Fibroblast of lung (primary cell): ENCODE measurements at regions not wholly inside any gene's neighbourhood (a gene's known extent, or its start where the extent isn't known, plus 50 kb on each side); places are given as distances from the start of the nearest gene placed in this dataset.
A peak's percentile ranks its signal among the peaks of the same experiment; 100 is the strongest.

ENCODE experiments used
- DNase-seq, 2 donors: peaks; one replicate each; pipeline versions ENCODE4 v3.0.0 to v3.0.0-alpha.2; 2010; ENCODE audit warnings: low read depth in 2 of 2
- H2AFZ ChIP-seq: 2 replicates; pipeline ENCODE4 v1.5.1; 2012; ENCODE audit warnings: low read length, control low read depth, inconsistent platforms
- H3K27ac ChIP-seq: 2 replicates; pipeline ENCODE4 v1.5.1; 2011; ENCODE audit warnings: low read length, control low read depth; ENCODE audit not compliant: insufficient read depth
- H3K27me3 ChIP-seq: 2 replicates; pipeline ENCODE4 v1.5.1; 2011; ENCODE audit warnings: mild to moderate bottlenecking, low read length; ENCODE audit not compliant: control insufficient read depth, insufficient read depth
- H3K36me3 ChIP-seq: 2 replicates; pipeline ENCODE4 v1.5.1; 2011; ENCODE audit warnings: low read length; ENCODE audit not compliant: control insufficient read depth, insufficient read depth
- H3K4me1 ChIP-seq: 2 replicates; pipeline ENCODE4 v1.5.1; 2011; ENCODE audit warnings: low read length; ENCODE audit not compliant: control insufficient read depth, insufficient read depth; ENCODE audit errors: extremely low read depth
- H3K4me2 ChIP-seq: 2 replicates; pipeline ENCODE4 v1.5.1; 2011; ENCODE audit warnings: low read length, control low read depth; ENCODE audit not compliant: insufficient read depth; ENCODE audit errors: extremely low read depth
- H3K4me3 ChIP-seq, 4 experiments: fragments of 200-600 bp in 1 of 4; sonication (generic) in 1 of 4; replicated peaks in 1 of 4; 2 replicates each; pipeline ENCODE4 v1.5.1; 2011 to 2016; ENCODE audit warnings: low read length in 4 of 4, low read depth in 3 of 4, mild to moderate bottlenecking in 3 of 4, control low read depth in 2 of 4, inconsistent platforms in 1 of 4, mixed read lengths in 1 of 4; ENCODE audit not compliant: insufficient read depth in 1 of 4; ENCODE audit errors: control extremely low read depth in 1 of 4
- H3K79me2 ChIP-seq: 2 replicates; pipeline ENCODE4 v1.5.1; 2012; ENCODE audit warnings: mild to moderate bottlenecking, low read length, inconsistent platforms; ENCODE audit not compliant: control insufficient read depth, insufficient read depth
- H3K9ac ChIP-seq: 2 replicates; pipeline ENCODE4 v1.5.1; 2011; ENCODE audit warnings: mild to moderate bottlenecking, low read length, control low read depth; ENCODE audit not compliant: insufficient read depth
- H3K9me3 ChIP-seq: 2 replicates; pipeline ENCODE4 v1.5.1; 2012; ENCODE audit warnings: low read depth, low read length; ENCODE audit not compliant: control insufficient read depth, insufficient read depth
- H4K20me1 ChIP-seq: 2 replicates; pipeline ENCODE4 v1.5.1; 2011; ENCODE audit warnings: low read length; ENCODE audit not compliant: control insufficient read depth, insufficient read depth; ENCODE audit errors: extremely low read depth
- CTCF ChIP-seq, 2 donors: IDR thresholded peaks in 1 of 2; conservative IDR thresholded peaks in 1 of 2; 1 replicate in 1 of 2; 2 replicates in 1 of 2; pipeline ENCODE4 v1.5.1; 2011 to 2012; ENCODE audit warnings: low read length in 2 of 2, control low read depth in 1 of 2, inconsistent platforms in 1 of 2, low read depth in 1 of 2, mild to moderate bottlenecking in 1 of 2
- EZH2 ChIP-seq: IDR thresholded peaks from 2 replicates; pipeline ENCODE4 v1.5.1; 2012; ENCODE audit warnings: low read length, control low read depth, mild to moderate bottlenecking; ENCODE audit errors: missing control alignments

DNA sequence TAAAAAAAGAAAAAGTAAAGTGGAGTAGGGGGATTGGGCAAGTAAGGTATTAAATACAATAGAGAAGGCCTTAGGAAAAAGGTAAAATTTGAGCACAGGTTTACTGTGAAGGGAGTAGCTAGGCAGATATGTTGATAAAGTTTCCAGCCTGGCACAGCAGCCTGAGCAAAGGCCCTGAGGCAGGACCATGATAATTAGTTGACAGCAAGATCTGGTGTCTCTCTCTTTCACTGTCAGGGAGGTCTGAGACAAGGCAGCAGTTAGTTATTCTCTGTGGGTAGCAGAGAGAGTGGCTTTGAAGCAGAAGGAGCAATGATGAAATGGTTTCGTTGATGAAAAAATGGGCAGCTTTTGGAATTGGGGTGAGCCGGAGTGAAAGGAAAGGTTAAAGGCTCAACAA is 119.5 kb downstream of the KDR start:
- H3K9ac ChIP-seq: no peak overlapping the region
- no peak overlapping the region for H3K27ac ChIP-seq
- no peaks in the 10 kb centered on the region for H3K36me3 ChIP-seq
- no peaks in the 10 kb centered on the region for H3K9me3 ChIP-seq
- no peaks in the 10 kb centered on the region for H4K20me1 ChIP-seq
- no peak overlapping the region for H3K4me2 ChIP-seq
- TF ChIP-seq CTCF (conservative IDR thresholded peaks at IDR 0.05 in 1 of 2, IDR thresholded peaks at IDR 0.05 in 1 of 2; ENCODE audit: low read depth in 1 of 2, low read length in 2 of 2): no peak
- no peak for TF ChIP-seq EZH2
- peaks cover 2% of the 10 kb centered on the region for H3K27me3 ChIP-seq
- DNase-seq: no peak
- H3K79me2 ChIP-seq: no peaks in the 10 kb centered on the region
- no peak overlapping the region for H2AFZ ChIP-seq
- H3K4me1 ChIP-seq: no peaks in the 10 kb centered on the region
- no peak overlapping the region for H3K4me3 ChIP-seq

GRCh38 chr4:55004831-55005230 is 120.6 kb downstream of the KDR start:
- Histone ChIP-seq H2AFZ (no peak overlapping the region), H3K27ac (no peak overlapping the region), H3K79me2 (no peaks in the 10 kb centered on the region), H3K9ac (no peak overlapping the region), H3K27me3 (peaks cover 4% of the 10 kb centered on the region), H3K36me3 (no peaks in the 10 kb centered on the region), H3K9me3 (no peaks in the 10 kb centered on the region), H3K4me2 (no peak overlapping the region), H3K4me3 (no peak overlapping the region), H3K4me1 (no peaks in the 10 kb centered on the region), H4K20me1 (no peaks in the 10 kb centered on the region)
- peak in 1 of 2 donors; percentile 60 for DNase-seq
- TF ChIP-seq EZH2 (no peak), CTCF (conservative IDR thresholded peaks at IDR 0.05 in 1 of 2, IDR thresholded peaks at IDR 0.05 in 1 of 2; ENCODE audit: low read depth in 1 of 2, low read length in 2 of 2) (no peak)

- Histone ChIP-seq H4K20me1 (no peaks in the 10 kb centered on the region), H3K4me2 (no peak overlapping the region), H3K4me3 (no peak overlapping the region), H2AFZ (no peak overlapping the region), H3K27ac (no peak overlapping the region), H3K9me3 (no peaks in the 10 kb centered on the region), H3K79me2 (no peaks in the 10 kb centered on the region), H3K27me3 (peaks cover 4% of the 10 kb centered on the region), H3K36me3 (no peaks in the 10 kb centered on the region), H3K4me1 (no peaks in the 10 kb centered on the region), H3K9ac (no peak overlapping the region)
- no peak for TF ChIP-seq CTCF (conservative IDR thresholded peaks at IDR 0.05 in 1 of 2, IDR thresholded peaks at IDR 0.05 in 1 of 2; ENCODE audit: low read depth in 1 of 2, low read length in 2 of 2)
- TF ChIP-seq EZH2: no peak
- no peak for DNase-seq
Observed at GRCh38 chr4:55002431-55002830, 123.0 kb downstream of the KDR start.
